GM18520 (cell line): ENCODE measurements at regions not wholly inside any gene's neighbourhood (a gene's known extent, or its start where the extent isn't known, plus 50 kb on each side); places are given as distances from the start of the nearest gene placed in this dataset.
"Not testable (repeated sequence)": the region's sequence is repeated elsewhere in the genome, so short reads cannot be mapped to it uniquely, and the experiment has no call there.

Experiments used
- ATAC-seq: cut with Tn5 transposase; IDR thresholded peaks from one replicate; pipeline ENCODE4 v1.9.1; 2021; ENCODE audit not compliant: unreplicated experiment

DNA sequence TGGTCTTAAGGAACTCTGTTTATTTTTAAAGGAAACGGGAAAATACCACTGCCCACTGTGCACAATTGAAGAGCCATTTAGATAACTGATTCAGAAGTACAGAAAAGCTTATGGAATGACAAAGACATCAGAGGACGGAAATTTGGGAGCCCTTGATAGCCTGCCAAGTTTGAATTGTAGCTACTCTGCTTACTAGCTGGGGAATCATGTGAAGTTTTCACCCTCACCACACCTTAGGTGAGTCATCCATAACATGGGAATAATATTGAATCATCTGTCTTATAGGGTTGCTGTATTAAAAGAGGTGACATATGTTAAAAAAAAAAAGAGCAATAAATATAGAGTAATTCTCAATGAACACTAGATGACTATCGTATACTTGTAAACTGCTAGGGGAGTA lies 1104.2 kb downstream of the GATA3 start:
- ATAC-seq: no peak

GRCh38 chr10:9160275-9160674 lies 1105.8 kb downstream of the GATA3 start:
- ATAC-seq: no peak

DNA sequence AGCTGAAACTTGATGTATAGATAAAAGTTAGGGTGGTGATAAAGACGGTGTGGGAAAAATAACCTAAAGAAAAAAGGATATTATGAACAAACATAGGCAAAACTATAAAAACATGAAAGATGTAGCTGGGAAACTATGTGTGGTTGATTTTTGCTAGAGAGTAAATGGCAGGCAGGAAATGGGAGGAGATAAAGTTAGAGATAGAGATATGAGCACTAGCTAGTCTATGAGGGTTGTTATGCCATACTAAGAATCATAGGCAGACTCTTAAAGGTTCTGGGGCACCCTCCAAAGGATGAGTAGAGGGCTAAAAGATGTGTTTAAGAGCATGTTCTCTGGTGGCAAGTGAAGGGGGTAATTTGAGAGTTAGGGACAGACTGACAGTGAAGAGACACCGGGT lies 1109.2 kb downstream of the GATA3 start:
- ATAC-seq: no peak

- no peak for ATAC-seq
These were observed 1112.3 kb downstream of the GATA3 start for GRCh38 chr10:9166770-9167169.

- no peak for ATAC-seq
These were observed 1117.8 kb downstream of the GATA3 start for GRCh38 chr10:9172276-9172675.

- ATAC-seq: no peak
These were observed 1120.7 kb downstream of the GATA3 start for GRCh38 chr10:9175200-9175599.

GRCh38 chr10:9183197-9183880 lies 1128.9 kb downstream of the GATA3 start:
- not testable (repeated sequence) for ATAC-seq

DNA sequence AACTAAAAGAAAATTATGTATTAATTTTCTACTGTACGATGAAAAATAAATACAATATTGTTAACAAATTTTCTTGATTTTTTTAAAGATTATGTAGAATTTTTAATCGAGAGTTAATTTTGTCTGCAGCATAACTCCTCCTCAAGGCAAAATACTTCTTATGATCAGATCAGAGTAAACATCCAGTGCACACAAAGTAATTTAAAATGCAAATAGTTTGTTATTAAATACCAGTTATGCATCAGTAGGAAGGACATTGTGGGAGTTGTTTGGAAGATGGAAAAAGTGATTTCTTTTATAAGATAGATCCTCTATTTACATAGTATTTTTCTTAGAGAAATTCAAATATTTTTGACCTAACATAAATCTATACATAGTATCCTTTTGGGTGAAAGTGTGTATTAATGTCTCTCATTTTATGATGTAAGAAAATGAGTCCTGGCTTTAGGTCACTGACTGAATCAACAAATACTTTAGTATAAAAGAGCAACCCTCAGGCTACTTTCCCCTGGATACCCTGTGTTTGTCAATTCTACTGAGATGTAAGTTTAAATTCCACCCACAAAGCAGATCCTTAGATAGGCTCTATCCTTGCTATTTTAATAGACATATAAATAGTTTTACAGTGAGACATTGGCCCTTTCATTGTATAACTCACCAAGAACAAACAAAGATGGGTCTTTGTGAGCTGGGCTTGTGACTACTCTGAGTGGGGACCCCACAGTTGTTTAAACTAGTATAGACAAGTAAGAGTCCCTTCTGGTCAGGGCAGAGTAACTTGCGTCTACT lies 1133.7 kb downstream of the GATA3 start:
- no peak for ATAC-seq

- no peak for ATAC-seq
These were observed 1135.0 kb downstream of the GATA3 start for GRCh38 chr10:9189448-9189847.

GRCh38 chr10:9193120-9193519 lies 1138.6 kb downstream of the GATA3 start:
- ATAC-seq: no peak

- ATAC-seq: no peak
These were observed 1140.9 kb downstream of the GATA3 start for GRCh38 chr10:9195385-9195784.

DNA sequence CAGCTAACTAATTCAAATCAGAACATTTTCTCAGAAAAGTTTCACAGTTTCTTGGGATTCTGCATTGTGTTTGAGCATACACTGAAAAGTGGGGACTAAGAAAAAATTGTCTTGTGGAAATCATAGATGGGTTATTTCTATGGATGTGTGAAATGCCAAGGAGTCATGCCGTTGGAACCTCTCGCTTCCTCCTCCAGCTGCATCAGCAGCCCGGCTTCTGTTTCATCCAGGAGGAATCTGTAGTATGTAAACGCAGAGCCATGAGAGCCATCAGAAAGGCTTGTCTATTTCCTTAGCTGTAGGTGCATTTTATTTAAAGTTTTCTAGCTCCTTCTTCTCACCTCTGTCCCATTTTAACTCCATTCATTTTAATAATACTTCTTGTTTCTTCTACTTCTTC lies 1144.1 kb downstream of the GATA3 start:
- ATAC-seq: no peak

DNA sequence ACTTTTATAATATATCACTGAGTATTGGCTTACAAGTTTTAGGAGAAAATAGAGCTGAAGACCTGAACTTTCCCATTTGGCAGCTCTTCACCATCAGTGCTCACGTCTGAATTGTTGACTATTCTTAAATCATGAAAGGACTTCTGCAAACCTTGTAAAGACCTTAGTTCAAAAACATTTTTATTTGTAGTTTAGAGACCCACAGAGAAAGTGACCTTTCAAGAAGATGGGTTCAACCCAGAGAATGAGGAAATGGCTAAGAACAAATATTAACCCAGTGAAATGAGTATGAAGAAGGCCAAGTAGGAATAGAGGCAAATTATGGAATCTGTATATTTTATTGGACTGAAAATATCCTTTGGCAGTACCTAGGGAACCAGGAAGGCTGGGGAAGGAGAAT lies 1151.1 kb downstream of the GATA3 start:
- ATAC-seq: no peak

DNA sequence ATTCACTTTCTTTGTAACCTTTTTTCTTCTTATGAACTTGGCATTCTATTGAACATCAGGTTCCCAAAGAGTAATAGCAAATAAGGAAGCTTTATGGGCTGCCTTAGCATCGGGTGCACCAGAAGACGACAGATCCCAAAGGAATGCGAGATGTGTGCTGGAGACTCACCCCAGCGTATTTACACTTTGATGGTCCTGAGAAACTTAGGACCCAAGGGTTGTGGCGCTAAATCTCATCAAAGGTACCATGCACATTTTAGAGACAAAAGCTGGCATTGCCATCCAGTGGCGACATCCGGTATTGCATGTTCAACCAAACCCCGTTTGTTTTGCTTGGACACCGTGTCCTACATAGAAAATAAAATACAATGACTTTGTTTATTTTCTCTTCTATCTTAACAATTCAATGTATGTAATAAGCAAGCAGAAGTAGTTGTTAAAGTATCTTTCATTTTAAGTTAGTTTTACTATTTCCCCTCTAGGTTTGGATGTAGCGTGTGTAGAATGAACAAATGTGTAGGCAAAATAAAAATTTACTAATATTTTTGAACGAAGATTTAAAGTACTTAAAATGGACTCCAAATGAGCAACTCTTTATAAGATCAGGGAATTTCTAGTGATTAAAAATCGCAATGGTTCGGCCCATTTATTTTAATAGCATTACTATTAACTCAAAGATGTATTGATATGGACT lies 1154.8 kb downstream of the GATA3 start:
- no peak for ATAC-seq

GRCh38 chr10:9211228-9211627 lies 1156.7 kb downstream of the GATA3 start:
- ATAC-seq: no peak

DNA sequence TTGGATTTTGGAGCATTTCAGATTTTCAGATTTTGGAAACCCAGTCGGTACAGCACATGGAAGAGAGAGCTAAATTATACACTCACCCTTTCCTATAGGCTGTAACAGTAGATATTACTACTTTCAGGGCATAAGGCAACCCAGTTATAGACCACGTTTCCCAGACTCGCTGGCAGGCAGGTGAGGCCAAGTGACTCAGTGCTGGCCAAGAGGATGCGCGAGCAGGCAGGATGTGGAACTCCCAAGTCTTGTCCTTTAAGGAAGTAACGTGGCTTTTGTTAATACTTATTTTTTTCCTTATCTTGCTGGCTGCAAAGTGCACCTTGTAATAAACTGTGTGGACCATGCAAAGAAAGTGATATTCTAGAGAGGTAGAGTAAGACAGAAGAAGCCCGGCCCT lies 1160.1 kb downstream of the GATA3 start:
- no peak for ATAC-seq

DNA sequence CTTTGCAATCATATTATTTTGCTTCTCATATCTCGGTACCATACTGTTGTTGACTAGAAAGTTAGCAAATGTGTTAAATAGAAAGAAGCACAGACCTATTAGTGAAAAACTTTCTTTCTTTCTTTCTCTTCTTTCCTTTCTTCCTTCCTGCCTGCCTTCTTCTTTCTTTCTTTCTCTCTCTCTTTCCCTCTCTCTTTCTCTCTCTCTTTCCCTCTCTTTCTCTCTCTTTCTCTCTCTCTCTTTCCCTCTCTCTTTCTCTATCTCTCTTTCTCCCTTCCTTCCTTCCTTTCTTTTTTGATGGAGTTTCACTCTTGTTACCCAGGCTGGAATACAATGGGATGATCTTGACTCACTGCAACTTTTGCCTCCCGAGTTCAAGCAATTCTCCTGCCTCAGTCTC lies 1160.6 kb downstream of the GATA3 start:
- no peak for ATAC-seq

DNA sequence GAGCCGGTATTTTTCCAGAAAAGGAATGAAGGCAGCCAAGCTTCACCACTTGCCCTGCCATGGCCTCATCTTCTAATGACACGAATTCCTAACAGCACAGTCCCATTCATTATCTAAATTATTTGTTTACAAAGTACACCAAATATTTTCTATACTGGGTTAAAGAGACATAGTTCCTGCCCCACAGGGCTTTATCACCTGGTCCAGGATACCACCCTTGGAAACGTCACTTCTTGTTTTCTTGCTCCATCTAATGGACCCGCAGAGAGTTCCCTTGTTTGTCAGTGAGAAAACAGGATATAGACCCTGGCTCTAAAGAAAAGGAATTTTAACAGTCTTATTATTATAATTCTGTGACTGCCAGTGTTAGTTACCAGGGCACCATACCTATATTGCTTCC lies 1165.4 kb downstream of the GATA3 start:
- no peak for ATAC-seq

DNA sequence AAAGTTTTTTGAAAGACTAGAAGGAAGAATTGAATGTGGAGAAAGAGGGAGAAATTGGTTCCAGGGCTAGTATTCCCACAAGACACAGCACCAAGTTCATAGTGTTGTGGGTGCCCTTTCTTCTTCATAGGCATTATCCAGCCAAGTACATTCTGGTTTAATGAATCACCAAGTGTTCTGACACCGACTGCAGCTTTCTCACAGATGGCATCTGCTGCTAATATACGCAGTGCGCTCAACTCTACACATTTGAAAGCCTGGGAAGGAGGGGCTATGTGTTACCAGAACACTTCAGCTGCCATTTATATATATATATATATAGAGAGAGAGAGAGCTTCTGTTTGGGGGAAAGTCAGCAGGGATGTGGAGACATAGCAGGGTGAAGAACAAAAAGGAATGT lies 1168.4 kb downstream of the GATA3 start:
- ATAC-seq: no peak

DNA sequence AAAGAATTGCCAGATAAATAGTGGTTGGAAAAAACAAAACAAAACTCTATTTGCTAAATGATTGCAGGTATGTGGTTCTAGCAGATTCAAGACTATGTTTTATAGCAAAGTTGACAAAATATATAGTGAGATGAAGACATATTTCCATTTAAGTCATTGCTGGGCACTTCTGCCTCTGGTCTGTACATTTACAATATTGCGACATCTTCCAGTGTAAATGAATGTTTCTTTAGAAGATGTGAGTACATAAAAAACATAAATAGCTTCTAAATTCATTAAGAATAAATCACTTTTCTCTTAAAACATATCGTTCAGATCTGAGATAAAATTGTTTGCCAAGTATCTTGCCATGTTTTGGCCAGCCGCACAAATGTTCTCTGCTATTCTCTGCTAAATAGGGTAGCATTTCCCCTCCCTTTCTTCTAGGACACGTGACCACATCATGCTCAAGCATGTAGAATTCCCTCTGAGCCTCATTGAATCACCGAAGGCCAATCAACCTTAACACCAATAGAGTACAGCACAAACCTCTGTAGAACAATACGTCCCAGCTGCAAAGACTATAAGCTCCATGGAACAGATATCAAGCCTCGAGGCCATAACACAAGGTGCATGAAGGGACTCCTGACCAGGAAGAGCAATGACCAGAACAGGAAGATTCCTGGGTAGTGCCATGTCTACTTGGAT lies 1173.3 kb downstream of the GATA3 start:
- no peak for ATAC-seq

GRCh38 chr10:9228771-9229170 lies 1174.3 kb downstream of the GATA3 start:
- ATAC-seq: no peak
